ENCODE measurements at regions not wholly inside any gene's neighbourhood (a gene's known extent, or its start where the extent isn't known, plus 50 kb on each side); places are given as distances from the start of the nearest gene placed in this dataset.

GRCh38 chr1:170252851-170253579 lies 107.3 kb downstream of the NTMT2 start:
- H3K4me3 Mint-ChIP-seq (ENCODE audit: unreplicated experiment): no peak overlapping the region
- H3K27me3 Mint-ChIP-seq (ENCODE audit: unreplicated experiment): no peaks in the 10 kb centered on the region
- no peak for DNase-seq (ENCODE audit: extremely low spot score, unreplicated experiment)
- peaks cover 6% of the 10 kb centered on the region for H3K9me3 Mint-ChIP-seq (ENCODE audit: unreplicated experiment)
- no peak overlapping the region for H3K27ac Mint-ChIP-seq (ENCODE audit: unreplicated experiment)
- H3K36me3 Mint-ChIP-seq (ENCODE audit: unreplicated experiment): no peaks in the 10 kb centered on the region
- TF ChIP-seq CTCF (IDR thresholded peaks at IDR 0.05): no peak
- no peaks in the 10 kb centered on the region for H3K4me1 Mint-ChIP-seq (ENCODE audit: unreplicated experiment)

- peaks cover 6% of the 10 kb centered on the region for H3K9me3 Mint-ChIP-seq (ENCODE audit: unreplicated experiment)
- DNase-seq (ENCODE audit: extremely low spot score, unreplicated experiment): no peak
- H3K27ac Mint-ChIP-seq (ENCODE audit: unreplicated experiment): no peak overlapping the region
- no peaks in the 10 kb centered on the region for H3K27me3 Mint-ChIP-seq (ENCODE audit: unreplicated experiment)
- no peak overlapping the region for H3K4me3 Mint-ChIP-seq (ENCODE audit: unreplicated experiment)
- no peak for TF ChIP-seq CTCF (IDR thresholded peaks at IDR 0.05)
- H3K36me3 Mint-ChIP-seq (ENCODE audit: unreplicated experiment): no peaks in the 10 kb centered on the region
- no peaks in the 10 kb centered on the region for H3K4me1 Mint-ChIP-seq (ENCODE audit: unreplicated experiment)
Measured at GRCh38 chr1:170254371-170254770, 108.6 kb downstream of the NTMT2 start.

GRCh38 chr1:170261669-170262068 lies 115.9 kb downstream of the NTMT2 start:
- H3K9me3 Mint-ChIP-seq (ENCODE audit: unreplicated experiment): no peaks in the 10 kb centered on the region
- peaks cover 3% of the 10 kb centered on the region for H3K4me1 Mint-ChIP-seq (ENCODE audit: unreplicated experiment)
- no peaks in the 10 kb centered on the region for H3K27me3 Mint-ChIP-seq (ENCODE audit: unreplicated experiment)
- no peaks in the 10 kb centered on the region for H3K36me3 Mint-ChIP-seq (ENCODE audit: unreplicated experiment)
- no peak for TF ChIP-seq CTCF (IDR thresholded peaks at IDR 0.05)
- H3K27ac Mint-ChIP-seq (ENCODE audit: unreplicated experiment): no peak overlapping the region
- DNase-seq (ENCODE audit: extremely low spot score, unreplicated experiment): no peak
- no peak overlapping the region for H3K4me3 Mint-ChIP-seq (ENCODE audit: unreplicated experiment)

- Mint-ChIP-seq H3K27me3 (ENCODE audit: unreplicated experiment) (no peaks in the 10 kb centered on the region), H3K4me1 (ENCODE audit: unreplicated experiment) (peaks cover 3% of the 10 kb centered on the region), H3K36me3 (ENCODE audit: unreplicated experiment) (no peaks in the 10 kb centered on the region), H3K9me3 (ENCODE audit: unreplicated experiment) (no peaks in the 10 kb centered on the region), H3K27ac (ENCODE audit: unreplicated experiment) (no peak overlapping the region), H3K4me3 (ENCODE audit: unreplicated experiment) (no peak overlapping the region)
- TF ChIP-seq CTCF (IDR thresholded peaks at IDR 0.05): no peak
- DNase-seq (ENCODE audit: extremely low spot score, unreplicated experiment): no peak
Measured at GRCh38 chr1:170262276-170262939, 116.6 kb downstream of the NTMT2 start.

GRCh38 chr1:170265234-170265633 lies 119.5 kb downstream of the NTMT2 start:
- Mint-ChIP-seq H3K4me1 (ENCODE audit: unreplicated experiment) (peaks cover 3% of the 10 kb centered on the region), H3K9me3 (ENCODE audit: unreplicated experiment) (no peaks in the 10 kb centered on the region), H3K27ac (ENCODE audit: unreplicated experiment) (no peak overlapping the region), H3K4me3 (ENCODE audit: unreplicated experiment) (no peak overlapping the region), H3K36me3 (ENCODE audit: unreplicated experiment) (no peaks in the 10 kb centered on the region), H3K27me3 (ENCODE audit: unreplicated experiment) (no peaks in the 10 kb centered on the region)
- DNase-seq (ENCODE audit: extremely low spot score, unreplicated experiment): no peak
- TF ChIP-seq CTCF (IDR thresholded peaks at IDR 0.05): no peak

Measured in osteocyte (in vitro differentiated cells).